DND-41 (cell line): ENCODE measurements at regions not wholly inside any gene's neighbourhood (a gene's known extent, or its start where the extent isn't known, plus 50 kb on each side); places are given as distances from the start of the nearest gene placed in this dataset.

ENCODE experiments used
- ATAC-seq: fragments of 200-7000 bp; cut with Tn5 transposase; 3 replicates; pipeline ENCODE4 v1.9.1; 2021; ENCODE audit warnings: low read depth; ENCODE audit not compliant: insufficient read depth
- DNase-seq: peaks from one replicate; pipeline ENCODE4 v3.0.0-alpha.2; 2020
- H2AFZ ChIP-seq: 2 replicates; pipeline ENCODE4 v1.6.0; 2012; ENCODE audit warnings: low read depth, low read length
- H3K27ac ChIP-seq: 2 replicates; pipeline ENCODE4 v1.5.1; 2012; ENCODE audit warnings: low read length, inconsistent platforms
- H3K27me3 ChIP-seq: fragments of 200-600 bp; sonication (generic); 2 replicates; pipeline ENCODE4 v1.6.0; 2012; ENCODE audit warnings: low read length, mild to moderate bottlenecking, inconsistent platforms; ENCODE audit not compliant: insufficient read depth, poor library complexity
- H3K36me3 ChIP-seq: 2 replicates; pipeline ENCODE4 v1.5.1; 2012; ENCODE audit warnings: low read length, inconsistent platforms; ENCODE audit not compliant: insufficient read depth
- H3K4me1 ChIP-seq: 2 replicates; pipeline ENCODE4 v1.5.1; 2012; ENCODE audit warnings: mild to moderate bottlenecking, low read length; ENCODE audit not compliant: insufficient read depth
- H3K4me2 ChIP-seq: 2 replicates; pipeline ENCODE4 v1.6.0; 2012; ENCODE audit warnings: mild to moderate bottlenecking, moderate library complexity, low read length, inconsistent platforms; ENCODE audit not compliant: insufficient read depth
- H3K4me3 ChIP-seq, 2 experiments: fragments of 200-600 bp in 1 of 2; shearing (Covaris generic) in 1 of 2; 2 replicates each; pipeline ENCODE4 v1.5.1; 2012 to 2016; ENCODE audit warnings: inconsistent platforms in 2 of 2, low read length in 2 of 2, mild to moderate bottlenecking in 2 of 2, low read depth in 1 of 2, moderate library complexity in 1 of 2
- H3K79me2 ChIP-seq: 2 replicates; pipeline ENCODE4 v1.6.0; 2012; ENCODE audit warnings: low read length, inconsistent platforms; ENCODE audit not compliant: insufficient read depth
- H3K9ac ChIP-seq: 2 replicates; pipeline ENCODE4 v1.6.0; 2012; ENCODE audit warnings: low read depth, mild to moderate bottlenecking, inconsistent platforms, low read length, moderate library complexity
- H3K9me3 ChIP-seq: 2 replicates; pipeline ENCODE4 v1.5.1; 2012; ENCODE audit warnings: low read length, moderate library complexity, mild to moderate bottlenecking, inconsistent platforms; ENCODE audit not compliant: insufficient read depth, severe bottlenecking
- H4K20me1 ChIP-seq: 2 replicates; pipeline ENCODE4 v1.6.0; 2012; ENCODE audit warnings: low read length; ENCODE audit not compliant: insufficient read depth
- CTCF ChIP-seq: IDR thresholded peaks from 2 replicates; pipeline ENCODE4 v1.5.1; 2012; ENCODE audit warnings: borderline replicate concordance, low read length, moderate library complexity, mild to moderate bottlenecking; ENCODE audit not compliant: poor library complexity, severe bottlenecking; ENCODE audit errors: extremely low read depth
- EZH2 ChIP-seq: IDR thresholded peaks from 3 replicates; pipeline ENCODE4 v1.6.1; 2012; ENCODE audit warnings: borderline replicate concordance, low read depth, mild to moderate bottlenecking, moderate library complexity, low read length, inconsistent platforms; ENCODE audit not compliant: severe bottlenecking

GRCh38 chr2:126219081-126219480 is 436.9 kb upstream of the GYPC start:
- no peak overlapping the region for H2AFZ ChIP-seq
- no peak overlapping the region for H3K4me2 ChIP-seq
- H3K4me3 ChIP-seq: no peak overlapping the region
- no peaks in the 10 kb centered on the region for H3K9me3 ChIP-seq
- TF ChIP-seq CTCF: no peak
- no peak overlapping the region for H3K27ac ChIP-seq
- DNase-seq (no peak), ATAC-seq (no peak)
- H3K36me3 ChIP-seq: no peaks in the 10 kb centered on the region
- no peaks in the 10 kb centered on the region for H3K4me1 ChIP-seq
- no peaks in the 10 kb centered on the region for H4K20me1 ChIP-seq
- H3K79me2 ChIP-seq: no peaks in the 10 kb centered on the region
- H3K9ac ChIP-seq: no peak overlapping the region
- H3K27me3 ChIP-seq: no peaks in the 10 kb centered on the region

GRCh38 chr2:126220331-126220730 is 435.6 kb upstream of the GYPC start:
- H3K36me3 ChIP-seq: no peaks in the 10 kb centered on the region
- no peak for TF ChIP-seq EZH2
- TF ChIP-seq CTCF: no peak
- no peaks in the 10 kb centered on the region for H3K79me2 ChIP-seq
- no peak overlapping the region for H3K4me3 ChIP-seq
- no peak overlapping the region for H2AFZ ChIP-seq
- no peaks in the 10 kb centered on the region for H4K20me1 ChIP-seq
- H3K4me1 ChIP-seq: no peaks in the 10 kb centered on the region
- H3K9me3 ChIP-seq: no peaks in the 10 kb centered on the region
- ATAC-seq (no peak), DNase-seq (no peak)
- H3K9ac ChIP-seq: no peak overlapping the region
- no peaks in the 10 kb centered on the region for H3K27me3 ChIP-seq
- no peak overlapping the region for H3K4me2 ChIP-seq
- no peak overlapping the region for H3K27ac ChIP-seq

DNA sequence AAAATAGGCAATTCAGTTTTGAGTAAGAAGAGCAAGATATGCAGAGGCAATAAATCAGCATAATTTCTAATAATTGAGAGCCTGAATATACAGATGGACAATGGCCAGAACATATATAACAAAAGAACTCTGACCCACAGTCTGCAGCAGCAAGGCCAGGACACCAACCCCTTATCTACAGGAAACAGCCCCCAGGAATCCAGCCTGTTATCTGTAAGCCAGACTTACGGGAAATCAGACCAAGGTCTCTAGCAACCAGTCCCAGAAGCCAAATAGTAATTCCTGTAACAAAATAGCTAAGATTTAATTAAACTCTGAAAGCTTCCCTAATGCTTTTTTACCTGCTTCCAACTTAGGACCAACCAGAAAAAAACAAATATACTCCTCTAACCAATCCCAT is 434.5 kb upstream of the GYPC start:
- Histone ChIP-seq H3K4me3 (no peak overlapping the region), H3K9me3 (no peaks in the 10 kb centered on the region), H3K27me3 (no peaks in the 10 kb centered on the region), H3K4me2 (no peak overlapping the region), H3K36me3 (no peaks in the 10 kb centered on the region), H4K20me1 (no peaks in the 10 kb centered on the region), H3K4me1 (no peaks in the 10 kb centered on the region), H2AFZ (no peak overlapping the region), H3K79me2 (no peaks in the 10 kb centered on the region), H3K27ac (no peak overlapping the region), H3K9ac (no peak overlapping the region)
- DNase-seq (no peak), ATAC-seq (no peak)
- TF ChIP-seq CTCF: no peak
- TF ChIP-seq EZH2: no peak

DNA sequence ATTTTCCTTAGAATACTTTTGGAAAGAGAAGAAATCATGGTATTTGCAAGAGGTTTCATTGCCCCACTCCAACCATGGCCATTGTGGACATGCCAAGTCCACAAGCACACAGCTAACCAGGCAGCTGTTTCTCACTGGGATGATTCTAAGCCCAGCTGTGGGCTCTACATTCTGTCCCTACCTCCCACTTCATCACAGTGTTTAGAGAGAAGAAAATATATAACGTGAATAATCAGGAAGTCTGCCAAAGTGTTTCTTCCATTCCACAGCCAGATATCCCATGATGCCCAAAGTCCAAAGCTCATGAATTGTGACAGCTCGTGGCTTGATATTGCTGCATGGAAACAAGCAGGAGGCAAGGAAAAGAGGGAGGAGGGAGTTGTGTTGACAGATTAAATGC is 433.7 kb upstream of the GYPC start:
- Histone ChIP-seq H3K9me3 (no peaks in the 10 kb centered on the region), H3K27ac (no peak overlapping the region)
- no peak for ATAC-seq

More for the DNA sequence above, 433.7 kb upstream of the GYPC start:
- no peak for DNase-seq
- Histone ChIP-seq H3K36me3 (no peaks in the 10 kb centered on the region), H3K79me2 (no peaks in the 10 kb centered on the region), H4K20me1 (no peaks in the 10 kb centered on the region), H3K4me2 (no peak overlapping the region), H3K4me3 (no peak overlapping the region), H3K27me3 (no peaks in the 10 kb centered on the region), H2AFZ (no peak overlapping the region), H3K9ac (no peak overlapping the region), H3K4me1 (no peaks in the 10 kb centered on the region)
- no peak for TF ChIP-seq EZH2
- TF ChIP-seq CTCF: no peak
